Mesothelial cell of epicardium (in vitro differentiated cells): ENCODE measurements at regions not wholly inside any gene's neighbourhood (a gene's known extent, or its start where the extent isn't known, plus 50 kb on each side); places are given as distances from the start of the nearest gene placed in this dataset.

Source experiments
- DNase-seq, 2 experiments: peaks; one replicate each; pipeline ENCODE4 v3.0.0; 2021; ENCODE audit warnings: low spot score in 2 of 2; ENCODE audit not compliant: unreplicated experiment in 2 of 2
- H3K27ac Mint-ChIP-seq: 2 replicates; pipeline ENCODE4 v1.8.0; 2021; ENCODE audit warnings: mixed read lengths
- H3K27me3 Mint-ChIP-seq: 2 replicates; pipeline ENCODE4 v1.8.0; 2021; ENCODE audit warnings: low read depth, mixed read lengths
- H3K36me3 Mint-ChIP-seq: 2 replicates; pipeline ENCODE4 v1.8.0; 2021; ENCODE audit warnings: mixed read lengths
- H3K4me1 Mint-ChIP-seq: 2 replicates; pipeline ENCODE4 v1.8.0; 2021; ENCODE audit warnings: mixed read lengths
- H3K4me3 Mint-ChIP-seq: 2 replicates; pipeline ENCODE4 v1.8.0; 2021; ENCODE audit warnings: mild to moderate bottlenecking, moderate library complexity, mixed read lengths
- H3K9me3 Mint-ChIP-seq: 2 replicates; pipeline ENCODE4 v1.8.0; 2021; ENCODE audit warnings: mixed read lengths
- TF ChIP-seq, protein P1 (sequence below): fragments of 200-600 bp; sonication (generic); IDR thresholded peaks from one replicate; pipeline ENCODE4 v1.5.0; 2021; ENCODE audit warnings: antibody characterized with exemption; ENCODE audit not compliant: unreplicated experiment

DNA sequence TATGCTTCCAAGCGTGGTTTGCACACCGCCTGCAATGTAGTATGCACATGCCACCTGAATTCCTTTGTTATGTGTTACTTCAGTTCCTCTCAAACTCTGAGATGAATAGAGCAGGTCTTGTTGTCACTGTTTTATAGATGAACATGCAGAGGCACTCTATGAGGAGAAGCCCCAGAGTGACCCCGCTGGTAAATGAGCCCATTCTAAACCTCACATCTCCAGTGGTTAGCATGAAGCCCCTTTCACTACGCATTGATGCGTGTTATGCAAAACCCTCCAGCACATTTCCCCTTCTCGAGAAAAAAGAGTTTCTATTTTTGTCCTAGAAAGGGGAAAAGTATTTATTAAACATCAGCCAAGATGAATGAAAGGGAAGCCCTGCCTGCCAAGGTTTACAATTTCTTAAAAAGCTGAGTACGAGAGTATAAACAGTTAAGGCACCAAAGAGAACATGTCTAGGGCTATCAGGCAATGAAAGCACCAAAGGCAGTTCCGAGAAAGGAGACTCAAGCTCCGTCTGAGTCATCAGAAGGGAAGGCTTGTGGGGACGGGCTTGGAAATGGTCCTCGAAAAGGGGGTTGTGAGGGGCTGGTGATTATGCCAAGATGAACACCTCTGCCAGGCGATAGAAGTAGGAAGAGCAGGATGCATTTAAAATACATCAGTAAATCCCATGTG, 58.7 kb upstream of the PFKP start:
- DNase-seq, result no peak
- no peak overlapping the region for H3K4me3 Mint-ChIP-seq
- peaks cover 27% of the 10 kb centered on the region for H3K27me3 Mint-ChIP-seq
- TF ChIP-seq, protein P1, sequence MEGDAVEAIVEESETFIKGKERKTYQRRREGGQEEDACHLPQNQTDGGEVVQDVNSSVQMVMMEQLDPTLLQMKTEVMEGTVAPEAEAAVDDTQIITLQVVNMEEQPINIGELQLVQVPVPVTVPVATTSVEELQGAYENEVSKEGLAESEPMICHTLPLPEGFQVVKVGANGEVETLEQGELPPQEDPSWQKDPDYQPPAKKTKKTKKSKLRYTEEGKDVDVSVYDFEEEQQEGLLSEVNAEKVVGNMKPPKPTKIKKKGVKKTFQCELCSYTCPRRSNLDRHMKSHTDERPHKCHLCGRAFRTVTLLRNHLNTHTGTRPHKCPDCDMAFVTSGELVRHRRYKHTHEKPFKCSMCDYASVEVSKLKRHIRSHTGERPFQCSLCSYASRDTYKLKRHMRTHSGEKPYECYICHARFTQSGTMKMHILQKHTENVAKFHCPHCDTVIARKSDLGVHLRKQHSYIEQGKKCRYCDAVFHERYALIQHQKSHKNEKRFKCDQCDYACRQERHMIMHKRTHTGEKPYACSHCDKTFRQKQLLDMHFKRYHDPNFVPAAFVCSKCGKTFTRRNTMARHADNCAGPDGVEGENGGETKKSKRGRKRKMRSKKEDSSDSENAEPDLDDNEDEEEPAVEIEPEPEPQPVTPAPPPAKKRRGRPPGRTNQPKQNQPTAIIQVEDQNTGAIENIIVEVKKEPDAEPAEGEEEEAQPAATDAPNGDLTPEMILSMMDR, result no peak
- no peak overlapping the region for H3K27ac Mint-ChIP-seq
- peaks cover 3% of the 10 kb centered on the region for H3K4me1 Mint-ChIP-seq
- H3K36me3 Mint-ChIP-seq, result no peaks in the 10 kb centered on the region
- H3K9me3 Mint-ChIP-seq, result peaks cover 5% of the 10 kb centered on the region

DNA sequence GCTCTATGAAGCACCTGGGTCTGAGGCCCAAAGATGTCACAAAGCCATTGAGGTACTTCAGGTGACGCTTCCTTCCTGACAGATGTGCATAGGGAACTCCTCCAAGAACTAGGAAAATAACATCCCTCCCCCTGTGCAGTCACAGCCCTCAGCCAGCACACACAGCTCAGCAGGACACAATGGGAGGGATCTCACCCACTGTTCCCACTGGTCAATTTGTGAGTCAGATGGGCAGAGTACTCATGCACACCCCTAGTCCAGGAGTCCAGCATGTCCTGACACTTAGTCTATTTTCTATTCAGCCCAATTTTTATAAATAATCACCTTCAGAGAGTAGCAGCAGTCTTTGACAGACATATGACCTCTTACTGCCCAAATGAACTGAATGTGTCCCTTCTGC, 60.7 kb upstream of the PFKP start:
- no peak for DNase-seq
- H3K27ac Mint-ChIP-seq, result no peak overlapping the region

DNA sequence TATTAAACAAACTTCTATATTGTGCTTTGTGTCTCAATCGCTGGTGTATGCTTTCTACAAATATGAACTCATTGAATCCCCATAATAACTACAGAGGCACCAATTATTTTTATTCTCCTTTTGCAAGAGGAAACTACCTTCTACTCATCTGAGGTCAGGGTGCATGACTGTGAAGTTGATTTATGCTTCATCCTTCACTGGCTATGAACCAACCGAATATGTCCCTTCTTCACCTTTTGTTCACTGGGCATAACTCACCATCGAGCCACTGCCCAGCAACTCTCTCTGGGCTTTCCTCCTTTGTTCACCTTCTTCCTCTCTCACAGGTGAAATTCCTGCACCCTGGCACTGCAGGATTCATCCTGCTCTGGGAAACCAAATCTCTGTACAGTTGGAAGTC, 61.3 kb upstream of the PFKP start:
- Mint-ChIP-seq H3K27ac (no peak overlapping the region), H3K27me3 (peaks cover 30% of the 10 kb centered on the region), H3K9me3 (no peaks in the 10 kb centered on the region), H3K36me3 (no peaks in the 10 kb centered on the region), H3K4me1 (peaks cover 3% of the 10 kb centered on the region), H3K4me3 (no peak overlapping the region)
- TF ChIP-seq, protein P1, result no peak
- no peak for DNase-seq

More for the DNA sequence above, 60.7 kb upstream of the PFKP start:
- Mint-ChIP-seq H3K27me3 (peaks cover 28% of the 10 kb centered on the region), H3K4me3 (no peak overlapping the region), H3K36me3 (no peaks in the 10 kb centered on the region), H3K9me3 (no peaks in the 10 kb centered on the region), H3K4me1 (peaks cover 3% of the 10 kb centered on the region)
- TF ChIP-seq, protein P1, result no peak

DNA sequence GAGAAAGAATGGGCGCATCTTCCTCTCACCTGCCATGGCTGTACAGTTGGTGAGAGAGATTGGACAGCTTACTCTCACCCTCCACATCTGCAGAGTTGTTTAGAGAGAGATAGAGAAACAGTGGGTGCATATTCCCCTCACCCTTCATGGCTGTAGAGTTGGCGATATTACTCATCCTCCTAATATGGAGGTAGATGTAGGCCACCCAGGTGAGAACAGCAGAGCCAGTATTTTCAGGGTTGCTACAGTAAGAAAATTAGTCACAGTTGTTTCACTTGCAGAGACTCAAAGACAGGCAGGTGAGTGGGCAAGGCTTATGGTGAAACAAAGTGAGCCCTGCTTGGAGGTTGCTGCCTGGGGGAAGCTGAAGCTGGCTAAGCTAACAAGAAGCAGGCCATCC, 65.0 kb upstream of the PFKP start:
- DNase-seq, result no peak
- H3K9me3 Mint-ChIP-seq, result no peaks in the 10 kb centered on the region
- H3K4me1 Mint-ChIP-seq, result no peaks in the 10 kb centered on the region
- no peak overlapping the region for H3K27ac Mint-ChIP-seq
- H3K27me3 Mint-ChIP-seq, result peaks cover 31% of the 10 kb centered on the region
- H3K4me3 Mint-ChIP-seq, result no peak overlapping the region
- H3K36me3 Mint-ChIP-seq, result no peaks in the 10 kb centered on the region
- TF ChIP-seq, protein P1, result no peak

DNA sequence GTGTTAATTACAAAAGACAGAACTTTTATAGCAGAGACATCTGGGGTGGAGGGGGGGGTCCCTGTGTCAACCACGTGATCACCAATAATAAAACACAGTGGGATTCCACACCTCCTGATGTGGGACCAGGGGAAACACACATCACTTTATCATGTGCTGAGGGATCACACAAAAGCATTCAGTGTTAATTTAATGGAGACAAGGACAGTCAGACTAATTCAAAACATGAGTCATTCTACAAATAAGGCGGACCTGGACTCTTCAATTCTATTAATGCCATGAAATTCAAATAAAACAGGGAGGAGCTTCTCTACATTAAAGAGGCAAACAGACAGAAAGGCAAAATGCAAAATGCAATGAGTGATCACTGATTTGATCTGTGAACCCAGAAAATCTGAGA, 67.3 kb upstream of the PFKP start:
- H3K4me1 Mint-ChIP-seq, result no peaks in the 10 kb centered on the region
- TF ChIP-seq, protein P1, result no peak
- H3K27me3 Mint-ChIP-seq, result peaks cover 26% of the 10 kb centered on the region
- no peak for DNase-seq
- no peaks in the 10 kb centered on the region for H3K36me3 Mint-ChIP-seq
- no peak overlapping the region for H3K27ac Mint-ChIP-seq
- H3K9me3 Mint-ChIP-seq, result no peaks in the 10 kb centered on the region
- no peak overlapping the region for H3K4me3 Mint-ChIP-seq
